ENCODE measurements at regions not wholly inside any gene's neighbourhood (a gene's known extent, or its start where the extent isn't known, plus 50 kb on each side); places are given as distances from the start of the nearest gene placed in this dataset.

- no peak for DNase-seq
Observed at GRCh38 chr1:96998466-96998865, 276.9 kb downstream of the PTBP2 start.

- DNase-seq = no peak
Observed at GRCh38 chr1:96999191-96999590, 277.6 kb downstream of the PTBP2 start.

- DNase-seq = no peak
Observed at GRCh38 chr1:97004054-97004453, 282.5 kb downstream of the PTBP2 start.

GRCh38 chr1:97004743-97005142, 283.2 kb downstream of the PTBP2 start:
- no peak for DNase-seq

GRCh38 chr1:97006044-97006661, 284.6 kb downstream of the PTBP2 start:
- no peak for DNase-seq

GRCh38 chr1:97007840-97008604, 286.4 kb downstream of the PTBP2 start:
- DNase-seq = no peak

- no peak for DNase-seq
Observed at GRCh38 chr1:97010566-97011264, 289.1 kb downstream of the PTBP2 start.

- no peak for DNase-seq
Observed at GRCh38 chr1:97013136-97013535, 291.6 kb downstream of the PTBP2 start.

GRCh38 chr1:97013941-97014340, 292.4 kb downstream of the PTBP2 start:
- DNase-seq = no peak

- DNase-seq = no peak
Observed at GRCh38 chr1:97014426-97014825, 292.8 kb downstream of the PTBP2 start.

GRCh38 chr1:97017895-97018294, 296.3 kb downstream of the PTBP2 start:
- no peak for DNase-seq
